ENCODE measurements at regions not wholly inside any gene's neighbourhood (a gene's known extent, or its start where the extent isn't known, plus 50 kb on each side); places are given as distances from the start of the nearest gene placed in this dataset.

GRCh38 chr18:11288401-11288800 is 139.0 kb upstream of the PIEZO2 start:
- TF ChIP-seq CTCF (conservative IDR thresholded peaks at IDR 0.05 in 1 of 2, IDR thresholded peaks at IDR 0.05 in 1 of 2; ENCODE audit: low read depth in 1 of 2, low read length in 2 of 2) (no peak), EZH2 (IDR thresholded peaks at IDR 0.05; ENCODE audit: low read length, missing control alignments) (no peak)
